ENCODE measurements at regions not wholly inside any gene's neighbourhood (a gene's known extent, or its start where the extent isn't known, plus 50 kb on each side); places are given as distances from the start of the nearest gene placed in this dataset.
A peak's percentile ranks its signal among the peaks of the same experiment; 100 is the strongest.

DNA sequence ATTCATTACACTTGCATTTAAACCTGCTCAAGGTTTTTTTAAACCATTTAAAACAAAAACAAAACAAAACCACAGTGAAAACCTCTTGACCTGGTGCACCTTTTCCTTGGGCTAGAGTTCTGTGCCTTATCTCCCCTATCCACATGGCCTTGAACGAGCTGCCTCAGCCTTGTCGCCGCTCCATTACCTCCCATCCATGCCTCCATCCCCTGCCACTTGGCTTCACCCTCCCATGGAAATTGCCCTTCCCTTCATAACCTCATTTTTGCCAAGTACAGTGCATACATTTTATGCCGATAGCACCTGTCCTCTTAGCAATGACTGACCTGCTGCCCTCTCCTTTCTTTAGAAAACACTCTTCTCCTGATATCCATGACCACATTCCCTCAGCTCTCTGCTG is 188.6 kb upstream of the ASIC2 start:
- no peak for DNase-seq

DNA sequence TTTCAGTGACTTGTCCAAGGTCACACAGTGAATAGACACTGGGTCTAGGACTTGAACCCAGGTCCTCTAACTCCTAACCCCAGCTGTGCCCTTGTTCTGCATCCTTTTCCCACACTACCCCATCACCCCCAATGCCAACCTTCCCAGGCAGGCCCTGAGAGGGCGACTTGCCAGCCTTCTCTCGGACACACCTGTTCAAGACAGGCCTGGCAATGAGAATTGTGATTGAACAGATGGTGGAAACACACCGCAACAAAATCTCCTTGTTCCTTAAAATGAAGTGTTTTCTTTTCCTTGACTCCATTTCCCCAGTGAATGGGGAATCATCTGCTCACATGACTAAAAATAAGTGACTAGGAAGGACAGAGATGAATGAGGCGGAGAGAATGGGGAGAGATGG is 189.5 kb upstream of the ASIC2 start:
- DNase-seq, result no peak

DNA sequence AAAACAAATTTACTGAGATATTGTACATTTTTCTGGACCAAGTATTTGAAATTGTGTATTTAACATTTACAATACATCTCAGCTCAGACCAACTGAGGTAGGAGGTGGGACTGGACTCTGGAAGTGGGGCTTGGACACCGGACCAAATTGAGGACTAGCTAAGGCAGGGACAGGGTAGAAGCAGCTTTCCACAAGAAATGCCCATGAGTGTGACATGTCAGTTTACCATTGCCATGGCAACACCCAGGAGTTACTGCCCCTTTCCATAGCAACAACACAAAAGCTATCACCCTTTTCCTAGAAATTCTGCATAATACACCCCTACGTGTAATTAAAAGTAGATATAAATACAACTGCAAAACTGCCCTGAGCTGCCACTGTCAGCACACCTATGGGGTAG is 191.5 kb upstream of the ASIC2 start:
- no peak for DNase-seq

DNA sequence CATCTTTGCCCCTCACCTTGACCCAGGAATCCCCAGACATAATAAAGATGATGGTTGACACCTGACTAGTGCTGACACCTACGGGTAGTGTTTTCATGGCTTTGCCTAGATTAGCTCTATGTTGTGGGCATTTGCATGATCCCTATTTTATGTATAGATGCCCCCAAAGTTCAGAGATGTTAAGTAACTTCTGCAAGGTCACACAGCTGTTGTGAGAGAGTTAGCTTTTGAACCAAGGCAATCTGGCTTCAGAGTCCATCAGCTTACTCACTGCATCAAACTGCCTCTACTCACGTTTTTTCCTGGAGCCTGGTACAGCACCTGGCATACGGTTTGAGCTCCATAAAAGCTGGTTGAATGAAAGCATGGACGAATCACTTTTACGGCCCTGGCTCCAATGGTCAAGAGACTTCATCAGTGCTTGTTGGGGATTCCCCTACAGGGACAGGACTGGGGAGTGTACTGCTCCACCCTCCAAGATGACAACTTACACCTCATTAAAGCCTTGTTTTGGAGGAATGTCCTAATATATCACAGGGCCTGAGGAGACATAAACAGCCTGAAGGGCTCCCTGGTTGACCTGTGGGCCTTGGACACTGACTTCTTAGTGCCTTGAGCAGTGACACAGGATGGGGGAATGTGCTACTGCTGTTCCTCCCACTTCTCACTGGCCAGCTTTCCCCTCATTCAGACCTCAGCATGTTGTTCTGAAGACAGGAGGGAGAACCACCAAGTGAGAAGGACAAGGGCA is 193.2 kb upstream of the ASIC2 start:
- no peak for DNase-seq

DNA sequence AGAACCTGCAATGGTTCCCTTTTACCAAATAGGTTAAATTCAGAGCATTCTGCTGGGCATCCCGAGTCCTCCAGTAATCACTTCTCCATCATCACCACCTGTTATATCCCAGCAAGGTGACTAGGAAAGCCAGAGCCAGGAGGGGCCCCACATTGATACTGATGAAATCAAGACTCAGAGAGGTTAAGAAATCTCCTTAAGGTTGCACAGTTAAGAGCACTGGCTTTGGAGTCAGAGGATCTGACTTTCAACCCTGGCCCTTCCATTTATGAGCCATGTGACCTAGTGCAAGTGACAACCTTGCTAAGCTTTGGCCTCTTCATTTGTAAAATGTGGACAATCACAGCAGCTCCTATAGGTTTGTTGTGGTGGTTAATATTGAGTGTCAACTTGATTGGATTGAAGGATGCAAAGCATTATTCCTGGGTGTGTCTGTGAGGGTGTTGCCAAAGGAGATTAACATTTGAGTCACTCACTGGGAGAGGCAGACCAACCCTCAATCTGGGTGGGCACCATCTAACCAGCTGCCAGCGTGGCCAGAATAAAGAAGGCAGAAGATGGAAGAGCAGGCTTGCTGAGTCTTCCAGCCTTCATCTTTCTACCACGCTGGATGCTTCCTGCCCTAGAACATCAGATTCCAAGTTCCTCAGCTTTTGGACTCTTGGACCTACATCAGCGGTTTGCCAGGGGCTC is 194.2 kb upstream of the ASIC2 start:
- no peak for DNase-seq

DNA sequence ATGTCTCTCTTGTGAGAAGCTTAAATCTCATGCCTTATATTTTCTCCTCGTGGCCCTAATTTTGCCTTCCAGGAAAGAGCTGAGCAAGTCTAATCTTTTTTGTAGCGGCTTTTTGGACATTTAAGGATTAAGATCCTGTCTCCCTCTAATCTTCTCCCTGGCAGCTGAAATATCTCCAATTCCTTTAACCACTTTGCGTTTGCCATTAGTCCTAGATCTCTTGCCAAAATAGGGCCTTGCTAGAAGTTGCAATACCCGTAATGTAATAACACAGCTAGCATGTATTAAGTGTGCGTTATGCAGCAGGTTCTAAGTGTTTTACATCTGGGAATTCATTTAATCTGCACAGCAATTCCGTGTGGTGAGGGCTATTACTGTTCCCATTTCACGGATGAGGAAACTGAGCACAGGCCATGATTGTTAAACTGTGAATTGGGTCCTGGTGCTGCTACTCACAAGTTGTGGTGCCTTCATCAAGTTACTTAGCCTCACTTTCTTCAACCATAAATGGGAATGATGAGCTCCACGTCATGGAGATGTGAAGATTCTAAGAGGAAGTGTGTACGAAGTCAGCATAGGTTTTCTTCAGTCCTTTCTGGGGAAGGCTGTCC is 198.9 kb upstream of the ASIC2 start:
- DNase-seq, result no peak

DNA sequence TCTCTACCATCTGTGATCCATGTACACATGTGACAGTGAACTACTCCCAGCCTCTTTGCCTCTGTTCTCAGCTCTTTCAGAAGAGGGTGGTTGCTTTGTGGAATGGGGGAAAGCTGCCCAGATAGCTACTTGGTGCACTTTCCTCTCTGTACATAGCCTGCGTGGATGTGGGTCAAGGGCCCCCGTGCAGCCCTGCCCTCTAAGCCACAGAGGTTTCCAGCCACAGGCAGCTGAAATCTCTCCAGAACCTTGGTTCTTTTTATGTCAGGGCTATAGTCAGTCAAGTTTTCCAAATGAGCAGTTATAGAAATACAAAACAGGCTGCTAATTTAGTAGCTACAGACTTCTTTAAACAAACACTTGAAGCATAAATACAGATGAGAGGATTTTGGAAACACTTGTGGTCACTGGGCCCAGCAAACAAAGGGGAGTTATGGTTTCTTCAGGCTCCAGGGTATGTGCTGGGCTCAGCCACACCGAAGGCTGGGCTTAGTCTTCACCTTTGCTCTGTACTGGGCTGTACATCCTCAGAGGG is 199.7 kb upstream of the ASIC2 start:
- DNase-seq, result no peak

DNA sequence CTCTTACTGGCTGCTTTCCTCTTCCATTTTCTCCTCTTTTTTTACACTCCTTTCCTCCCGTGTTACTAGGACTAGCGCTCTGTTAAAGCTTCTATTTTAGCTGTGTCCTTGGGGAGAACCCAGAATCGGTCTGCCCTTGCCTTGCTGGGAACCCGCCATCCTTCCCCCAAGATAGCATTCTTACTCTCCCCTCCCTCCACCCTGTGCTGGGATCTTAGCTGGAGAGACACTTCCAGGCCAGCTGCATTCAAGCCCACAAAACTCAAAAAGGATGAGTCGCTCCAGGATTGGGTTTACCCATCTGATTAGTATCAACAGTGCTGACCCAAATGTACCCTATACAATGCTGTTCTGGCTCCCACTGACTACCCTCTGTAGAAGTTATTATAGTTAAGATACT is 200.5 kb upstream of the ASIC2 start:
- DNase-seq, result no peak

DNA sequence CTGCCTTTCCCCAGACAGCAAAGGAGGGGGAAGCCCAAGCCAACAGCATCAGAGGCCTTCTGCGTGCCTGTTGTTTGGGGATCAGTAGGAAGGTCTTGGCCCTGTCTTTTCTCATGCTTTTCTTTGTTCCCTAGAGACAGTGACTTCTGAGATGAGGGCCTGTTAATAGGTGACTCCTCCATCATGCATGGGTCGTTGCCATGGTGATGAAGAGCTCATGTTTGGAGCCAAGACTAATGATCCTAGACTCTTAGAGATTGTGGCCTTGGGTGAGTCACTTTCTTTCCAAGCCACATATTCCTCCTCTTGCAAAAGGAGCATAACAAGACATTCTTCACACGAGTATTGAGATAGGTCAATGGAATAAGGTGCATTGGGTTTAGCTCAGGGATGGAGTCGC is 201.1 kb upstream of the ASIC2 start:
- DNase-seq, result no peak

DNA sequence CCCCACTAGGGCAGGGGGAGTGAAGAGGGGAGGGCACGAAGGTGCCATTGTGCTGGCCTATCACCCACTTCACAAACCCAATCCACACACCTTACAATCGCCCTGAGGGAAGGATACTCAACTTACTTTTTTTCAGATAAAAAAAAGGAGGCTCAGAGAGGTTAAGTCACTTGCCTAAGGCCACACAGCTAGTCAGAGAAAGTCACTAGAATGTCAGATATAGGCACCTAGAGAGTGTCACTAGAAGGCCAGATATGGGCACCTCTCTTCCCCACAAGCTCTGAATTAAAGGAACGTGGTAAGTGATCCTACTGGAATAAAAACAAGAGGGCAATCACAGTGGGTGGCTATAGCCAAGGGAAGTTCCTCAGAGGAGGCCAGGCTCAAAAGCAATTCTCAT is 204.5 kb upstream of the ASIC2 start:
- DNase-seq, result no peak

DNA sequence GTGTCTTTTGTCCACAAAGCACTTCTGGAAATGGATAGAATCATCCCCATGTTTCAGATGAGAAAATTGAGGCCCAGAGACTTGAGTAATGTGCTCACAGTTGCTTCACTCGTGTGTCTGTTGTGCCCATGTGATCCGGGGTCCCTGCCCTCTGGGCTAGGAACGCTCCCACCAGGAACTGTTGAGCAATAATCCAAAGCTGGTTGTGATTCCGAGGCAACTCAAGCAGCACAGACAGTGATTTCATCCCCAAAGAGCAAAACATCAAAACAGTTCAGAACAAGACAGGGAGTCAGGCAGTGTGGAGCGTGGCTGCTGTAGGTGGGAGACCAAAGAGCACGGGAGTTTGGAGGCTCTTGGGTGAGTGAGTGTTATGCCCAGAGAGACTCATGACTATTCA is 205.0 kb upstream of the ASIC2 start:
- DNase-seq, result no peak

DNA sequence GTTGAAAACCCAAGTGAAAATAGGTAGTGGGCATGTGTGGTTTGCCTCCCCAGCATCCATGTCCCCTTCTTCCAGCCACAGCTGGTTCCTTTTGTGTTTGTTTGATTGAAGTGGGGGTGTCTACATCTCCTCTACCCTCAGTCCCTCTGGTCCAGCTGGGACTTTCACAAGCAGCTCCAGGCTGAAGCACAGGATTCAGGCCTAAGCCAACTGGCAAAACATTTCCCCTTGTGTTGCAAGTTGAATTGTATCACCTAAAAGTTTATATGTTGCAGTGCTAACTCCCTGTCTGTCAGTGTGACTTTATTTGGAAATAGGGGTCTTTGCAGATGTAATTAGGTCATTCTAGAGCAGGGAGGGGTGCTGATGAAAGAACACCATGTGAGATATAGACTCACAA is 205.9 kb upstream of the ASIC2 start:
- no peak for DNase-seq

DNA sequence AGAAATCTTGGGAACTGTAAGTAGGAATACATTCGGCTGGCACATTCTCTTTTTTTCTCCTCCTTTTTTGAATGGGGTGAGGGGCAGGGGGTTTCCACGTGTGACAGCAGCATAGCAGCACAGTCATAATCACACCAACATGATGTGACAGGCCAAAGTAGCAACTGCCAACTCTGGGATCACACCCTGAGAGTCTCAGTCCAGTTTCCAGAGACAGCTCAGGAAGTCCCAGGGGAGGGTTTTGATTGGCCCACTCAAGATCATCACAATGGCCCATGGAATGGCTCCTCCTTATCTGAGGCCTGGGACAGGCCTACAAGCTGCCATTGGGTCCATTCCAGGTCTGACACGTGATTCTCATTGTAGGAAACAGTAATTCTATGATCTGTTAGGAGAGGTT is 207.1 kb upstream of the ASIC2 start:
- no peak for DNase-seq

DNA sequence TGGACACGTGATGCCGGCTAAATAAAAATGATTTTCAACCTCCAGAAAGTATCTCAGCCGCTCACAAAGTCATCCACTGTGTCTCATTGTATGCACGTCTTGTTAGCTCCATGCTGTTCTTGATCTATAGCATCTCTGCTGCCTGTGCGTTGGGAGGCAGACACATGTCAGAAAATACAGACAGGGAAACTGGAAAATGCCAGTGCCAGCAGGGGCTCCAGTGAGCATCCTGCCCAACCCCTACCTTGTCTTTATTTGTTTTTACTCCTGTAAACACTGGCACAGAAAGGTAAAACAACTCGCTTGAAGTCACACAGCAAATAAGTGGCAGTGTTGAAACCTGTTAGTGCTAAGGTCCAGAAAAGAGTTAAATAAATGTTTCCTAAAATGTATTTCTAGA is 208.1 kb upstream of the ASIC2 start:
- no peak for DNase-seq

DNA sequence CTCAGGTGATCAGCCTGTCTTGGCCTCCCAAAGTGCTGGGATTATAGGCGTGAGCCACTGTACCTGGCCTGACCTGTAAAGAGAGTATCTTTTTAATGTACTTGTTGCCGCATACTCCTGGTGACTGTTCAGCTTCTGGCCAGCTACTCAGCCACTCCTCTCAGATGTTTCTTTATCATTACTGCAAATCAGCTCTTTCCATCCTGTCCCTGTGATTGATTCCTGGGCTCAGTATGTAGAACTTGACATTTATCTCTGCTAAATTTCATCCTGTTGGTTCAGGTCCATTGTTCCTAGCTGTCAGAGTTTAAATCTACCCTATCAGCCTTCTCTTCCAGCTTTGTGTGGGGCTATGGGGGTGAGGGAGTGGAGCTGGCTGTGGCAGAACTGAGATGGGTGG is 211.5 kb upstream of the ASIC2 start:
- no peak for DNase-seq

DNA sequence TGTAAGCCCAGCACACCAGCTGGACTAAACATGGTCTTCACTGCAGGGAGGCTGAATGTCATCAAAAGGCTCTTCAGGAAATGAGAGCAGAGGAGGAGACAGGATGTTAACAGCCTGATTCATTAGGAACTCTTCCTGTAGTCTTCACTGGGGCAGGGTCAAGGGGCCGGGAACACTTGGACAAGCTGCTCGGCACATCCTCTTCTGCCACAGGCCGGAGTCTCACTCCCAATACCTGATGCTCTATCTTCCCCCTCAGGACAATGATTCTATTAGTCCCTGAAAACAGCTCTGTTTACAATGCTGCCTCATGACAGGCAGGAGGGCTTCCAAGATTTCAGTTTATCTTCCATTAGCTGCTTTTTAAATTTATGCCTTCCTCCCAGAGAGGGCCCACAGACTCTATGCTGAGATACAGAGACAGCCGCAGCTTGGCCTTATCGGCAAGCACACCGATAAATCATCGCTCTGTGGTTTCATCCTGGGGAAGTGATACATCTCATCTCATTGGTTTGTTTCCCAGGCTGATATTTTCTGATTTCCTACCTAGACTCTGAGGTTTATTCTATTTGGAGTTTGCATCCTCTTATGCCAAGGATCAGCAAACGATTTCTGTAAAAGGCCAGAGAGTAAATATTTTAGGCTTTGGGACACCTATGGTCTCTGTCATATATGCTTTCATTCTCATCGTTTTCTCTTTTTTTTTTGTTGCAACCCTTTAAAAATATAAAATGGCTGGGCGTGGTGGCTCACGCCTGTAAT is 214.0 kb upstream of the ASIC2 start:
- peak; percentile 10 for DNase-seq

DNA sequence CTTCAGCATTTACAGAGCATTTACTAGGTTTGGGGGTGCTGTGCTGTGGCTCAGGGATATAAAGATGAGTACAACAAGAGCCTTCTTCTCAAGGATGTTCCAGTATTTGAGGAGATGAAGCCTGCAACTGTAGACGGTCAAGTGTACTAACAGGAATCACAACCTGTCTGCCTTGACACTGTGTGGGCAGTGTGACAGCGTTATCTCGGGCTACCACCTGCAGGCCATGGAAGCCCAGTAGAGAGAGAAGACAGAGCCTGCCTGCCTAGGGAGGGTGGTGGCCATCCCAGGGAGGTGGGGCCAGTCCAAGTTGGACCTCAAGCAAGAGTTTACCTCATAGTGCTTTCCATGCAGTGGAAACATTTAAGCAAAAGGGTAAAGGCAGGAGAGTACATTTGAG is 215.1 kb upstream of the ASIC2 start:
- no peak for DNase-seq

DNA sequence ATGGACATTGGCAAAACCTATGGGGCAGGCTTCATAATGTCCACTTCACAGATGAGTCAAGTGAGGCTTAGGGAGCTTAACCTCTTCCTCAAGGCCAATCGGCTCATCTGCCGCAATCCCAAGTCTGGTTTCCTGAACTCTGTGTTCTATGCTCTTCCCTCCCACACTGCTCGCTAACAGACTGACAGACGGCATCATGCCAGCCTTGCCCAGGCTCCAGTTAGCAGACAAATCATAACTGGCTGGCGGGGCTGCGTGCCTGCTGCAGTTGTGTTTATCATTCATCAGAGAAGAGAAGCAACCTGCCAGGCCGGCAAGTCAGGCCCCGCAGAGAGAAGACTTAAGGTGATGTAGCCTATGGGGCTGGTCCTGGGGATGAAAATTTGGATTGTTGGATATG is 216.2 kb upstream of the ASIC2 start:
- no peak for DNase-seq

DNA sequence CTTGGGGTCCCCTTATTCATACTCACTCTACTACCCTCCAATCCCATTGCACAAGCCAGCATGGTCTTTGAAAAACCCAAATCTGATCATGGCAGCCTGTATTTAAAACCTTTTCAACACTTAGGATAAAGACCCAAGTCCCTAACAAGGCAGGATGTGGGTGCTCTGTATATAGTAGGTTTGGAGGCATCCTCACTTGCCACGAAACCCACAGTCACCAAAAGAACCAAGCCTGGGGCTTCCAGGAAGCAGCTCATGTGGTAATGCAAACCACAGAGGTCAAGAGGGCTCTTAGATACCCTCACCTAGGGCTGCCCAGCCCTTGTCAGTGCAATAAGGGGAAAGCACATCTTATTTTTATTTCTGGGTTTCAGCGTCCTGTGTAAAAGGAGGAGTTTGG is 218.6 kb upstream of the ASIC2 start:
- no peak for DNase-seq

DNA sequence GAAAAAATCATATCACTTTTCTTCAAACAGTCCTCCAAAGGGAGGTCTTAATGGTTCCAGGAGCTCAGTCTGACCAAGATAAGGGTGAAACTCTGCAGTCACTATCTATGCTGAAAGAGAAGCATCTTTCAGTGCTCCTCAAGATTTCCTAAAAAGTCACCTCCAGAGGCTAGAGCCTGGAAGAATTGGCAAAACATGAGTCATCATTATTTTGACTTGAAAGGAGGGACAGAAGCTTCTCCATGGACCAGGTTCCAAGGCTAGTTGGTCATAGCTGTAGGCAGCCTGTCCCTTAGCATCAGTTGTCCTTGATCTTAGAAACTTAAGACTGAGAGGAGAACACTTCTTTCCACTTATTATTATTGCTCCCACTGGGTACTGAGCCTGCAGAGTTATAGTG is 219.0 kb upstream of the ASIC2 start:
- no peak for DNase-seq

DNA sequence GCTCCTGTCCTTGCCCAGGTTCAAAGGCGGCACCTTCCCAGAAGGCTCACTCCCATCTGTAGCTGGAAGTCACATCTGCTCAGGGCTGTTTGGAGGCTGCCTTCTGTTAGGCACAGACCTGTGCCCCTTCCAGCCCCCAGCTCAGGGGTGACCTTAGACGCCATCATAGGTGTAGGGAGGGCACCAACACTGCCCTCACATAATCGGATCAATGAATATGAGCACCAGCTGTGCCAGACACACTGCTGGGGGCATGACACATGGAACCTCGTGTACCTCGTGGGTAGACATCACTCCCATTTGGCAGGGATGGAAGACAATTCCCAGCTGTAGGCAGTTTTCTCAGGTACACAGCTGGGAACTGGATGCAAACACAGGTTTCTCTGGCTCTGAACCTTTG is 220.7 kb upstream of the ASIC2 start:
- DNase-seq, result no peak

DNA sequence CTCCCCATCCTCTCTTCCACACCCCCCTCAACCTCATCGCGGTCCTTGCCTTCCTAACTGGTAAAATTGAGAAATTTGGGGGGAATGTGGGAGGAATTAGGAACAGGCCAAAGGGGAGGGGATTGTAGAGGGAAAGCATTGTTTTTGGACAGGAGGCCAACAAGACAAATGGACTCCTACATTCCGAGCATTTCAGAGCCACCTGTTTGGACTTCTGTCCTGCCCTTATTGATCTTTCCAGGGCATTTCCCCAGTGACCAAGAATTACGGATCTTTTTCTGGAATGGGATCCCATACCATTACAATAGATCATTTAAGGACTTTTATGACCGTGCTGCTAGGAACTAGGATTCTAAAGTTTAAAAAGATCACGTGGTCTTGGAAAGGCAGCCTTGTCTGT is 221.3 kb upstream of the ASIC2 start:
- no peak for DNase-seq

DNA sequence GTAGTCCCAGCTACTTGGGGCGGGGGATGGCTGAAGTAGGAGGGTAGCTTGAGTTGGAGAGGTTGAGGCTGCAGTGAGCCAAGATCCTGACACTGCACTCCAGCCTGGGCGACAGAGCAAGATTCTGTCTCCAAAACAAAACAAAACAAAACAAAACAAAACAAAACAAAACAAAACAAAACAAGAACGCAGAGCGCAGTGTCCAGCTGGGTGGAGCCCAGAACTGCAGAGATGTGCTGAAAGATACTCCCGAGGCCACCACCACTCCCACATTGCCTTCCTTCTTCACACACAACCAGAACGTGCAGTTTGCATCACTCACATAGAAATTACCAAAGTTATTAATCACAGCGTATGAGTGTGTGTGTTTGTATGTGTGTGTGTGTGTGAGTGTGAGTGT is 222.9 kb upstream of the ASIC2 start:
- DNase-seq, result no peak
